Gastroesophageal sphincter (tissue), 4 donors: ENCODE measurements at regions not wholly inside any gene's neighbourhood (a gene's known extent, or its start where the extent isn't known, plus 50 kb on each side); places are given as distances from the start of the nearest gene placed in this dataset.

Experiments used
- ATAC-seq: fragments of 150-250 bp; one replicate; pipeline ENCODE4 v1.9.1; 2016; ENCODE audit warnings: mild to moderate bottlenecking, moderate library complexity
- H3K27ac ChIP-seq, 4 donors: fragments of 200-600 bp; sonication (generic) in 3 of 4; 1 replicate in 3 of 4; 2 replicates in 1 of 4; pipeline ENCODE4 v1.5.1; 2016 to 2019
- H3K27me3 ChIP-seq: fragments of 200-600 bp; sonication (generic); one replicate; pipeline ENCODE4 v1.5.1; 2019
- H3K36me3 ChIP-seq, 2 donors: fragments of 200-600 bp; sonication (generic); one replicate each; pipeline ENCODE4 v1.5.1; 2019; ENCODE audit warnings: control low read depth in 1 of 2
- H3K4me1 ChIP-seq, 3 donors: fragments of 200-600 bp; sonication (generic); 1 replicate in 2 of 3; 2 replicates in 1 of 3; pipeline ENCODE4 v1.5.1; 2016 to 2019; ENCODE audit warnings: control low read depth in 2 of 3
- H3K4me3 ChIP-seq, 2 donors: fragments of 200-600 bp; sonication (generic); one replicate each; pipeline ENCODE4 v1.5.1; 2019; ENCODE audit warnings: mild to moderate bottlenecking in 1 of 2, moderate library complexity in 1 of 2
- H3K9me3 ChIP-seq, 3 donors: fragments of 200-600 bp; sonication (generic); one replicate each; pipeline ENCODE4 v1.5.1; 2017 to 2019; ENCODE audit warnings: control low read depth in 2 of 3
- EP300 ChIP-seq: sonication (generic); formaldehyde crosslinking; IDR thresholded peaks from one replicate; pipeline ENCODE4 v1.6.1; 2017; ENCODE audit warnings: antibody characterized with exemption, mild to moderate bottlenecking
- POLR2A ChIP-seq, 2 donors: fragments of 450-650 bp; IDR thresholded peaks; one replicate each; pipeline ENCODE4 v1.6.1; 2017; ENCODE audit warnings: antibody characterized with exemption in 2 of 2, mild to moderate bottlenecking in 2 of 2, moderate library complexity in 1 of 2
- POLR2AphosphoS5 ChIP-seq: sonication (generic); formaldehyde crosslinking; IDR thresholded peaks from one replicate; pipeline ENCODE4 v1.6.1; 2017; ENCODE audit warnings: antibody characterized with exemption
- WGBS, 2 donors: methylation state at CpG; one replicate each; pipeline ENCODE4 v1.1.5; 2018; ENCODE audit warnings: low coverage in 1 of 2; 5-methylcytosine and 5-hydroxymethylcytosine counted together
- TF ChIP-seq, protein P1 (sequence below), 4 experiments: fragments of 200-600 bp in 2 of 4; fragments of 450-650 bp in 2 of 4; sonication (generic) in 1 of 4; IDR thresholded peaks; one replicate each; pipeline ENCODE4 v1.5.1; 2017 to 2019; ENCODE audit warnings: antibody characterized with exemption in 4 of 4, mild to moderate bottlenecking in 2 of 4, moderate library complexity in 2 of 4

DNA sequence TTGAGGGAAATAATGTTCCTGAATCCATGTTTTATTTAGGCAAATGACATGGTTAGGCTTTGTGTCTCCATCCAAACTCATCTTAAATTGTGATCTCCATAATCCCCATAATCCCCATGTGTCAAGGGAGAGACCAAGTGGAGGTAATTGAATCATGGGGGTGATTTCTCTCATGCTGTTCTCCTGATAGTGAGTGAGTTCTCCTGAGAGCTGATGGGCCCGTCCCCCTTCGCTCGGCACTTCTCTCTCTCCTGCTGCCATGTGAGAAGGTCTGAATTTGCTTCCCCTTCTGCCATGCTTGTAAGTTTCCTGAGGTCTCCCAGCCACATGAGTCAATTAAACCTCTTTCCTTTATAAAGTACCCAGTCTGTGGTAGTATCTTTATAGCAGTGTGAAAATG lies 563.0 kb upstream of the NR3C2 start:
- H3K4me3 ChIP-seq, result no peak overlapping the region
- no peaks in the 10 kb centered on the region for H3K36me3 ChIP-seq
- TF ChIP-seq, protein P1, sequence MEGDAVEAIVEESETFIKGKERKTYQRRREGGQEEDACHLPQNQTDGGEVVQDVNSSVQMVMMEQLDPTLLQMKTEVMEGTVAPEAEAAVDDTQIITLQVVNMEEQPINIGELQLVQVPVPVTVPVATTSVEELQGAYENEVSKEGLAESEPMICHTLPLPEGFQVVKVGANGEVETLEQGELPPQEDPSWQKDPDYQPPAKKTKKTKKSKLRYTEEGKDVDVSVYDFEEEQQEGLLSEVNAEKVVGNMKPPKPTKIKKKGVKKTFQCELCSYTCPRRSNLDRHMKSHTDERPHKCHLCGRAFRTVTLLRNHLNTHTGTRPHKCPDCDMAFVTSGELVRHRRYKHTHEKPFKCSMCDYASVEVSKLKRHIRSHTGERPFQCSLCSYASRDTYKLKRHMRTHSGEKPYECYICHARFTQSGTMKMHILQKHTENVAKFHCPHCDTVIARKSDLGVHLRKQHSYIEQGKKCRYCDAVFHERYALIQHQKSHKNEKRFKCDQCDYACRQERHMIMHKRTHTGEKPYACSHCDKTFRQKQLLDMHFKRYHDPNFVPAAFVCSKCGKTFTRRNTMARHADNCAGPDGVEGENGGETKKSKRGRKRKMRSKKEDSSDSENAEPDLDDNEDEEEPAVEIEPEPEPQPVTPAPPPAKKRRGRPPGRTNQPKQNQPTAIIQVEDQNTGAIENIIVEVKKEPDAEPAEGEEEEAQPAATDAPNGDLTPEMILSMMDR (IDR thresholded peaks at IDR 0.05), result no peak
- TF ChIP-seq POLR2A (IDR thresholded peaks at IDR 0.05) (no peak), POLR2AphosphoS5 (no peak), EP300 (no peak)
- H3K27me3 ChIP-seq, result no peaks in the 10 kb centered on the region
- H3K27ac ChIP-seq, result no peak overlapping the region
- no peak for ATAC-seq
- H3K9me3 ChIP-seq, result no peaks in the 10 kb centered on the region
- WGBS, 2 donors, result 100% methylated on average over 1 to 3 of the region's 3 CpGs
- H3K4me1 ChIP-seq, result no peaks in the 10 kb centered on the region

GRCh38 chr4:148999924-149000323 lies 557.7 kb upstream of the NR3C2 start:
- ATAC-seq, result no peak
- TF ChIP-seq POLR2A (IDR thresholded peaks at IDR 0.05) (no peak), POLR2AphosphoS5 (no peak), EP300 (no peak)
- TF ChIP-seq, protein P1 (IDR thresholded peaks at IDR 0.05), result no peak

GRCh38 chr4:148998719-148999118 lies 556.5 kb upstream of the NR3C2 start:
- Histone ChIP-seq H3K27me3 (no peaks in the 10 kb centered on the region), H3K36me3 (no peaks in the 10 kb centered on the region), H3K4me3 (no peak overlapping the region), H3K9me3 (no peaks in the 10 kb centered on the region), H3K27ac (no peak overlapping the region), H3K4me1 (no peaks in the 10 kb centered on the region)
- WGBS, 2 donors, result 40 to 55% methylated on average over 1 to 2 of the region's 2 CpGs
- TF ChIP-seq POLR2A (IDR thresholded peaks at IDR 0.05), result no peak
- no peak for TF ChIP-seq POLR2AphosphoS5
- ATAC-seq, result no peak

More at GRCh38 chr4:148999924-149000323, 557.7 kb upstream of the NR3C2 start:
- no peaks in the 10 kb centered on the region for H3K9me3 ChIP-seq
- no peak overlapping the region for H3K4me3 ChIP-seq
- no peak overlapping the region for H3K27ac ChIP-seq
- no peaks in the 10 kb centered on the region for H3K36me3 ChIP-seq
- H3K27me3 ChIP-seq, result no peaks in the 10 kb centered on the region
- H3K4me1 ChIP-seq, result no peaks in the 10 kb centered on the region

- H3K27me3 ChIP-seq, result no peaks in the 10 kb centered on the region
- ATAC-seq, result no peak
- no peaks in the 10 kb centered on the region for H3K9me3 ChIP-seq
- no peaks in the 10 kb centered on the region for H3K36me3 ChIP-seq
- H3K4me3 ChIP-seq, result no peak overlapping the region
- WGBS, 2 donors, result 88 to 91% methylated on average over 1 of the region's 1 CpG
- no peaks in the 10 kb centered on the region for H3K4me1 ChIP-seq
- TF ChIP-seq POLR2A (IDR thresholded peaks at IDR 0.05) (no peak), EP300 (no peak), POLR2AphosphoS5 (no peak)
- TF ChIP-seq, protein P1 (IDR thresholded peaks at IDR 0.05), result no peak
- no peak overlapping the region for H3K27ac ChIP-seq
These were observed 544.7 kb upstream of the NR3C2 start for GRCh38 chr4:148986951-148987350.

DNA sequence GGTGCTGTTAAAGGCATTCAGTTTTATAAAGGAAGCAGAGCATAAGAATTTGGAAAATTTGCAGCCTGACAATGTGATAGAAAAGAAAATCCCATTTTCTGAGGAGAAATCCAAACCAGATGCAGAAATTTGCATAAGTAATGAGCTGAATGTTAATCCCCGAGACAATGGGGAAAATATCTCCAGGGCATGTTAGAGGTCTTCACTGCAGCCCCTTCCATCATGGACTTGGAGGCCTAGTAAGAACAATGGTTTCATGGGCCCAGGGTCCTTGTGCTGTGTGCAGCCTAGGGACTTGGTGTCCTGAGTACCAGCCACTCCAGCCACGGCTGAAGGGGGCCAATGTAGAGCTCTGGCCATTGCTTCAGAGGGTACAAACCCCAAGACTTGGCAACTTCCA lies 542.7 kb upstream of the NR3C2 start:
- Histone ChIP-seq H3K36me3 (no peaks in the 10 kb centered on the region), H3K4me1 (peaks cover 0 to 13% (median 0%) of the 10 kb centered on the region in 3 donors), H3K27me3 (no peaks in the 10 kb centered on the region), H3K9me3 (no peaks in the 10 kb centered on the region), H3K27ac (no peak overlapping the region), H3K4me3 (no peak overlapping the region)
- no peak for ATAC-seq
- TF ChIP-seq, protein P1 (IDR thresholded peaks at IDR 0.05), result no peak
- no peak for TF ChIP-seq EP300
- no peak for TF ChIP-seq POLR2A (IDR thresholded peaks at IDR 0.05)
- no peak for TF ChIP-seq POLR2AphosphoS5
- 73 to 86% methylated on average over 2 of the region's 2 CpGs for WGBS, 2 donors
